LNCaP clone FGC (cell line): ENCODE measurements at regions not wholly inside any gene's neighbourhood (a gene's known extent, or its start where the extent isn't known, plus 50 kb on each side); places are given as distances from the start of the nearest gene placed in this dataset.

Experiments used
- DNase-seq: peaks from one replicate; pipeline ENCODE4 v3.0.0-alpha.2; 2011; ENCODE audit warnings: low read depth
- H3K4me3 ChIP-seq: 2 replicates; pipeline ENCODE4 v1.5.1; 2011; ENCODE audit warnings: mild to moderate bottlenecking, low read depth, low read length, control low read depth
- TF ChIP-seq, protein P1 (sequence below): IDR thresholded peaks from 2 replicates; pipeline ENCODE4 v1.5.1; 2012; ENCODE audit warnings: mild to moderate bottlenecking; ENCODE audit not compliant: control insufficient read depth, insufficient read depth; ENCODE audit errors: extremely low read depth

DNA sequence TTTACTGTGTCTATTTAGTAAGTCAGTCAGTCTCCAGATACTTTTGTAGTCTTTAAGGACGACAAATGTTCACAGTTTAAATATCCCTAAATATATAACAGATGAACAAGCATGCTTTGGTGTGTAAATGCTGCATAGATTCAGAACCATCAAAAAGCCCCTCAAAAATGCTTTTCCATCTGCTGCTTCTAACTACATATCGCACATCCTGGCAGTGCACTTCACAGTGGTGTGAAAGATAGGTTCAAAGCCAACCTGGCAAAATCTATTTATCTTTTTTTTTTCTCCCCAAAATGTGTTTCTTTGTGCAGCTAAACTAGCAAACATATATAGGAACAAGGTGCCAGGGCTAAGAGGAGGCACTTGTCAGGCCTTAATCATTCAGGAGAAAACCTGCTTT is 753.8 kb downstream of the PLCL1 start:
- DNase-seq: no peak
- TF ChIP-seq, protein P1, sequence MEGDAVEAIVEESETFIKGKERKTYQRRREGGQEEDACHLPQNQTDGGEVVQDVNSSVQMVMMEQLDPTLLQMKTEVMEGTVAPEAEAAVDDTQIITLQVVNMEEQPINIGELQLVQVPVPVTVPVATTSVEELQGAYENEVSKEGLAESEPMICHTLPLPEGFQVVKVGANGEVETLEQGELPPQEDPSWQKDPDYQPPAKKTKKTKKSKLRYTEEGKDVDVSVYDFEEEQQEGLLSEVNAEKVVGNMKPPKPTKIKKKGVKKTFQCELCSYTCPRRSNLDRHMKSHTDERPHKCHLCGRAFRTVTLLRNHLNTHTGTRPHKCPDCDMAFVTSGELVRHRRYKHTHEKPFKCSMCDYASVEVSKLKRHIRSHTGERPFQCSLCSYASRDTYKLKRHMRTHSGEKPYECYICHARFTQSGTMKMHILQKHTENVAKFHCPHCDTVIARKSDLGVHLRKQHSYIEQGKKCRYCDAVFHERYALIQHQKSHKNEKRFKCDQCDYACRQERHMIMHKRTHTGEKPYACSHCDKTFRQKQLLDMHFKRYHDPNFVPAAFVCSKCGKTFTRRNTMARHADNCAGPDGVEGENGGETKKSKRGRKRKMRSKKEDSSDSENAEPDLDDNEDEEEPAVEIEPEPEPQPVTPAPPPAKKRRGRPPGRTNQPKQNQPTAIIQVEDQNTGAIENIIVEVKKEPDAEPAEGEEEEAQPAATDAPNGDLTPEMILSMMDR: no peak
- H3K4me3 ChIP-seq: no peak overlapping the region

DNA sequence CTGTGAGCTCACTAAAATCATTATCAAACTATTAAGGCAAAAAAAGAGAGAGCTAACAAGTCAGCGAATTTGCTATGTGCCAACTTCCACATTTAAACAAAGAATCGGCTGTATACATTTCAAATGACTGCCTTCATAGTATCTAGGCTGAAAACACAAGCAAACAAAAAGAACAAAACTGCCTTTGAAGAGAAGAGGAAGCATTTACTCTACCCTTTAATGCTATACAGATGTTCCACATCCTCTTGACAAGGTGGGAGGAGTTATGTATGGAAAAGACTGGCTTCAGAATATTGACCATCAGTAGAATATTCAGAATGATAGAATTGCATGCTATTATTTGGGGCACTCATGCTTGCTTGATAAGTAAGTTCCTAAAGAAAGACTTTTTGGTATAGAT is 741.7 kb downstream of the PLCL1 start:
- DNase-seq: no peak
- TF ChIP-seq, protein P1: no peak
- H3K4me3 ChIP-seq: no peak overlapping the region

DNA sequence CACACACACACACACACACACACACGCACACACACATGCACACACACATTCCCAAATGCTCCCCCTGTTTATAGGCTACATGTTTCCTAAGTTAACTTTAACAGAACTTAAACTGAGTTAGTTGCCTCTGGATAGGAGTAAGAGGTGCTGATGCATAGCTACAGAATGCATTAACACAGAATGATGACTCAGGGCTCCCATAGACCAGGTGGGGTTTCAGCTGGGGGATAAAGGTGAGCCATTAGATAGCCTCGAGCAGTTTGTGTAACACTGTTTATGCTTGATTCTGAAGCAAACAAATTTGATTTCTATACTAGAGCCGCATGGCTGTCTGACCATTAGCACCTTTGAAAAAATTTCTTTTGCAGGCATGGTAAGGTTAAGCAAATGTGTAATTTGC is 741.0 kb downstream of the PLCL1 start:
- no peak overlapping the region for H3K4me3 ChIP-seq
- DNase-seq: no peak
- TF ChIP-seq, protein P1: no peak

DNA sequence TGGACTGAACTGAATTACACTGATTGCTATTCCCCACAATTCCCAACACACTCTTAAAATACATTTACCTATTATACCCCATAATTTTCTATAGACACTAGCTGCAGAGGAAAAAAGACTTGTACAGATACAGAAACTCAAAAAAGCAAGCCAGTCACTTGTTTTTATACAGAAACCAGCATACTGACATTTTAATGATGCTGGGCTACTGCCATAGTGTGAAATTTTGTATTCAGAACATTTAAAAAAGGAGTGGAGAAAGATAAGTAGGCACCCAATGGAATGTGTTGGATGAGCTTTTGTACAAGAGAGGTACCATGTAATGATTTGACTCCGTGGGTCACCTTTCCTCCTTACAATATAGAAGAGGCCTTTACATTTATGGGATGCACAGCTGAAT is 740.1 kb downstream of the PLCL1 start:
- no peak for DNase-seq
- H3K4me3 ChIP-seq: no peak overlapping the region
- TF ChIP-seq, protein P1: no peak

DNA sequence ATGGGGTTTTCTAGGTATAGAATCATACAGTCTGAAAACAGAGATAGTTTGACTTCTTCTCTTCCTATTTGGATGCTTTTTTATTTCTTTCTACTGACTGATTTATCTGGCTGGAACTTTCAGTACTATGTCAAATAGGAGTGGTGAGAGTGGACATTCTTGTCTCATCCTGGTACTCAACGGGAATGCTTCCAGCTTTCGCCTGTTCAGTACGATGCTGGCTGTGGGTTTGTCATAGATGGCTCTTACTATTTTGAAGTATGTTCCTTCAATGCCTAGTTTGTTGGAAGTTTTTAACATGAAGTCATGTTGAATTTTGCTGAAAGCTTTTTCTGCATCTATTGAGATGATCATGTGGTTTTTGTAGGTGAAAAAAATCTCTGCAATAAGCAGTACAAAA is 730.4 kb downstream of the PLCL1 start:
- TF ChIP-seq, protein P1: no peak
- no peak overlapping the region for H3K4me3 ChIP-seq
- no peak for DNase-seq

DNA sequence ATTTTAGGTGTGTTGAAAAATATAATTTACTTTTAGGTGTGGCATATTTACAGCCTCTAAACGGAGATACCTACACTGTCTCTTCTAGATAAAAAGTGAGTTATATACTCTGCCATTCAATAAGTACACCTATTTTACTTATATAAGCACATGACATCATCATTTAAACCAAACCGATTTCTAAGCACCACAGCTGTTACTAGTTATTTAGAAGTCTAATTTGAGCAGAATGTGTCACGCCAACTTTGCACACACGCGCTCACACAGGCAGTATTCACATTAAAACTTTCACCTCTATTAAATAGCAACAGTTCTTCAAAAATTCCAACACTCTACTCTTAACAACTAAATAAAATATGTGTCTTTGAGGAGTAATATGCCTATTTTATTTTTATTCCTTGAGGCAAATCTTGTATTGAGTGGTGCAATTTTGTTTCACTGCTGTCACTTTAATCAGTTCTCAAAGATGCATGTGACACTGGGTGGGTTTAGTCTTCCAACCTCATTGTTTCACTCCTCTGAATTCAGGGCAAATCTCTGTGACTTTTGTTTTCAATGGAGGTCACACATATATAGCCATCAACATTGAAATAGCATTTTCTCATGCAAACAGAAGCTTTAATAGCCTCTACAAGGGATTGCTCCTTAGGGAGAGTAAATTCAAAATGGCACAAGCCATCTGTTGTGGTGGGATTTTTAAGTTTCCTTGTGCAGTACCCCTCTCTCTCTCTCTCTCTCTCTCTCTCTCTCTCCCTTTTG is 721.0 kb downstream of the PLCL1 start:
- no peak overlapping the region for H3K4me3 ChIP-seq
- TF ChIP-seq, protein P1: no peak
- DNase-seq: no peak

DNA sequence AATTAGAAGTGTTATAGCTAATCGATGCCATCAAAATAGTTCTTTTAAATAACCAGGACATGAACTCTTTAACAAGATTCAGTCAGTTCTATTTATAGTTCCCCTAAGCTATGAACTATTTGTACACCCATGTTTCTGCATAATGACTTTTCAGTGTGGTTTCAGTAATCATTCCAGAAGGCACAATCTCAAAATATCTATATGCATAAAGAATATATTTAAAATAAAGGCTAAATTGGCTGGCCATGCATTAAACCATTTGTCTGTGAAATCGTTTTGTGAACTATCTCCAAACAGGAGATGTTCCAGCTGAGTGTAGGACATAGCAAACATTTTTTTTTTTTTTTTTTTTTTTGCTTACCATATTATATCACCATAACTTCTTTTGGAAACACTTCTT is 719.3 kb downstream of the PLCL1 start:
- no peak for DNase-seq
- no peak overlapping the region for H3K4me3 ChIP-seq
- TF ChIP-seq, protein P1: no peak
